ENCODE measurements at regions not wholly inside any gene's neighbourhood (a gene's known extent, or its start where the extent isn't known, plus 50 kb on each side); places are given as distances from the start of the nearest gene placed in this dataset.

DNA sequence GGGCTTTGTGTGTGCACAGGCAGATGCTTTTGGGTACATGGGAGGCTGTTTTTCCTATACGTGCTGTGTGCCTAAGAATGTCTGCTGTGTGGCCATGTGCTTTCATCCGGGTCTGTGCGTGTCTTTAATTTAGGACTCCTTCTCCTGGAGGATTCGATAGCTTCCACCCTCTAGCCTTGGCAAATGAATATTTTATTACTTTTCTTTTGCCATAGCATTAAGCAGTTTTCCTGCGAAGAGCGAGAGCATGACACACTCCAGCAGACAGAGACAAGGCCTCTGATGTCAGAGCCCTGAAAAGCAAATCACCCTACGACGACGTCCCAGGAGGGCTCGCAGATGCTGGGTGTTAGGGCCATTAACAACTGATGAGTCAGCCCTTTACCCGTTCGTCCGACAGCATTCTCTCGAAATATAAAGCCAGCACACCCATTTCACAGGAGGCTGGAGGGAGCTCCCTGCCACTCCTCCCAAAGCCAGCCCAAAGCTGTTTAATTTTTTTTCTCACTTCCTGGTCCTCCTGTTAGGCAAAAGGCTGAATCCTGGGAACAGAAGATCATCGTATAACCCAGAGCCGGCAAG is 311.3 kb upstream of the ZMIZ1 start:
- H3K27ac ChIP-seq (ENCODE audit: low read length) = no peak overlapping the region
- no peak overlapping the region for H3K4me3 ChIP-seq (ENCODE audit: control insufficient read depth in 1 of 2, extremely low read depth in 1 of 2, low read length in 1 of 2)
- ChIA-PET POLR2A (no interaction called here), CTCF (no interaction called here)
- no peak overlapping the region for H3K27ac Mint-ChIP-seq
- H3K36me3 ChIP-seq (ENCODE audit: control insufficient read depth in 2 of 2, extremely low read depth in 1 of 2, insufficient read depth in 1 of 2, low read length in 1 of 2) = no peaks in the 10 kb centered on the region
- DNase-seq (no peak), ATAC-seq (replicated peaks in 1 of 4) (no peak)
- peaks cover 0 to 29% of the 10 kb centered on the region in 2 experiments for H3K27me3 ChIP-seq (replicated peaks in 1 of 2; ENCODE audit: control insufficient read depth in 2 of 2, extremely low read depth in 1 of 2, insufficient read depth in 2 of 2, low read length in 1 of 2)
- 89% methylated on average over 8 of the region's 16 CpGs for WGBS (ENCODE audit: insufficient coverage)
- H3K9me3 ChIP-seq = no peaks in the 10 kb centered on the region
- no peaks in the 10 kb centered on the region for H3K9me3 Mint-ChIP-seq
- H3K36me3 Mint-ChIP-seq = no peaks in the 10 kb centered on the region
- no peaks in the 10 kb centered on the region for H3K4me1 Mint-ChIP-seq
- H3K4me3 Mint-ChIP-seq = no peak overlapping the region
- peaks cover 17 to 24% of the 10 kb centered on the region in 2 donors for H3K27me3 Mint-ChIP-seq
- no peaks in the 10 kb centered on the region for H3K4me1 ChIP-seq (ENCODE audit: control insufficient read depth in 1 of 2, extremely low read depth in 1 of 2, insufficient read depth in 2 of 2, low read length in 2 of 2)

DNA sequence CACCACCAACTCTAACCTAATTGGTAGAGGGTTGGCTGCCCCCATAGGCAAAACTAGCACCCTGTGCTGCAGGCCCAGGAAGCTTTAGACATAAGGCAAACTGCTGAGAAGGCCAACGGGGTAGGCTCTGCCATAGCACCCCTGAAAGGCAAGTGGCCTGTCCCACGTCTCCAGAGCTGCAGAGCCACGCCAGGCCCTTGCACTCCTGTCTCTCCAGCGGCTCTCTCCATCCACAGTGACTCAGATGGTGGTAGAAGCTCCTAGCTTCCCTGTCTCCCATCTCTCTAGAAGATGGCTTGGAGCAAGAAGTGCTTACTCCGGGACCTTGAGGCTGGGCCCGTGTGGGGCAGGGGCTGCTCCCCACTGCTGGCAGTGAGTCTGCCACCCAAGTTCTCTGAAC is 310.6 kb upstream of the ZMIZ1 start:
- Mint-ChIP-seq H3K27me3 (peaks cover 12 to 20% of the 10 kb centered on the region in 2 donors), H3K36me3 (no peaks in the 10 kb centered on the region), H3K27ac (no peak overlapping the region), H3K4me1 (no peaks in the 10 kb centered on the region), H3K4me3 (no peak overlapping the region), H3K9me3 (no peaks in the 10 kb centered on the region)
- ATAC-seq (replicated peaks in 1 of 4) (no peak), DNase-seq (no peak)
- ChIA-PET CTCF (no interaction called here), POLR2A (no interaction called here)
- Histone ChIP-seq H3K36me3 (ENCODE audit: control insufficient read depth in 2 of 2, extremely low read depth in 1 of 2, insufficient read depth in 1 of 2, low read length in 1 of 2) (no peaks in the 10 kb centered on the region), H3K9me3 (no peaks in the 10 kb centered on the region), H3K4me1 (ENCODE audit: control insufficient read depth in 1 of 2, extremely low read depth in 1 of 2, insufficient read depth in 2 of 2, low read length in 2 of 2) (no peaks in the 10 kb centered on the region), H3K27ac (ENCODE audit: low read length) (no peak overlapping the region), H3K27me3 (replicated peaks in 1 of 2; ENCODE audit: control insufficient read depth in 2 of 2, extremely low read depth in 1 of 2, insufficient read depth in 2 of 2, low read length in 1 of 2) (peaks cover 0 to 24% of the 10 kb centered on the region in 2 experiments), H3K4me3 (ENCODE audit: control insufficient read depth in 1 of 2, extremely low read depth in 1 of 2, low read length in 1 of 2) (no peak overlapping the region)
- WGBS (ENCODE audit: insufficient coverage) = 74% methylated on average over 6 of the region's 6 CpGs

GRCh38 chr10:78759456-78760120 is 309.2 kb upstream of the ZMIZ1 start:
- peaks cover 0 to 17% of the 10 kb centered on the region in 2 experiments for H3K27me3 ChIP-seq (replicated peaks in 1 of 2; ENCODE audit: control insufficient read depth in 2 of 2, extremely low read depth in 1 of 2, insufficient read depth in 2 of 2, low read length in 1 of 2)
- POLR2A ChIA-PET = no interaction called here
- H3K4me3 ChIP-seq (ENCODE audit: control insufficient read depth in 1 of 2, extremely low read depth in 1 of 2, low read length in 1 of 2) = no peak overlapping the region
- Mint-ChIP-seq H3K4me3 (no peak overlapping the region), H3K9me3 (no peaks in the 10 kb centered on the region), H3K4me1 (no peaks in the 10 kb centered on the region), H3K27ac (no peak overlapping the region), H3K36me3 (no peaks in the 10 kb centered on the region), H3K27me3 (peaks cover 0 to 11% of the 10 kb centered on the region in 2 donors)
- H3K36me3 ChIP-seq (ENCODE audit: control insufficient read depth in 2 of 2, extremely low read depth in 1 of 2, insufficient read depth in 1 of 2, low read length in 1 of 2) = no peaks in the 10 kb centered on the region
- CTCF ChIA-PET = no interaction called here
- ATAC-seq (replicated peaks in 1 of 4) (no peak), DNase-seq (no peak)
- H3K27ac ChIP-seq (ENCODE audit: low read length) = no peak overlapping the region
- H3K4me1 ChIP-seq (ENCODE audit: control insufficient read depth in 1 of 2, extremely low read depth in 1 of 2, insufficient read depth in 2 of 2, low read length in 2 of 2) = no peaks in the 10 kb centered on the region
- H3K9me3 ChIP-seq = no peaks in the 10 kb centered on the region
- WGBS (ENCODE audit: insufficient coverage) = 78% methylated on average over 3 of the region's 5 CpGs

DNA sequence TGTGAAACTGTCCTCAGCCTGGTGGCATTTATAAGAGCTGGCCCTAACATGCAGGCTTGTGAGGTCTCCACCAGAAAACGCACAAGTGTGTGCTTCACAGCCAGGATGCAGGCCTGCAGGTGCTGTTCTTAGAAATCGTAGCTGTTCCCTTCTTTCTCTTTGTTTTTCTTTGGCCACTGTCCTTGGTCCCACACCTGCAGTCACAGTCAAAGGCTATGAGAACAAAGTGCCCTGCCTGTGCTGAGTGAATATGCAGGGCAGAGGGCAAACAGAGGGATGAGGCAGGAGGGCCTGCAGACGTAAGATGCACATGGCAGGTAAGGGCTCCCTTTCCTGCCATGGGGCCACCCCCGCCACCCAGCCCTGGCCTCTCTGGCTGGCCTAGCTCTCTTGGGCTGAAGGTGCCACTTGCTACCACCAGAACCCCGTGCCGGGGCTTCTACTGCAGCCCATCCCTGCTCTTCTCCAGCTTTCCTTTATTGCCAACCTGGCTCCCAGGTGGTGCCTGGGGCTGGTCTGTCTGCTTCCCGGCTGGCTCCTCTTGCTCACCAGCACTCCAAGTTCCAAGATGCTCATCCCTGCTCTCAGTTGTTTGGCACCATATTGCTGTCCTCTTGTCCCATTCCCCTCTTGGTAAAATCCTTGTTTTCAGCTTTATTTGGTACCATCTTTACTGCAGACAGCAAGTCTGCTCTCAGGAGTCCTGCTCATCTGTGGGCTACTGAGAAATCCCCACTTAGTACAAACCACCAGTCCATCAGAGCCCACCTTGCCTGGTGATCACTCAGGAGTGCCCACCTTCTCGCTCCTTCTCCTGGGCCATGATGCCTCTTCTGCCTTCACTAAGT is 308.1 kb upstream of the ZMIZ1 start:
- no peaks in the 10 kb centered on the region for H3K9me3 ChIP-seq
- H3K4me1 ChIP-seq (ENCODE audit: control insufficient read depth in 1 of 2, extremely low read depth in 1 of 2, insufficient read depth in 2 of 2, low read length in 2 of 2) = no peaks in the 10 kb centered on the region
- WGBS (ENCODE audit: insufficient coverage) = 82% methylated on average over 5 of the region's 8 CpGs
- no peak overlapping the region for H3K27ac ChIP-seq (ENCODE audit: low read length)
- H3K4me1 Mint-ChIP-seq = no peaks in the 10 kb centered on the region
- ATAC-seq (replicated peaks in 1 of 4) (no peak), DNase-seq (no peak)
- H3K27ac Mint-ChIP-seq = no peak overlapping the region
- H3K36me3 Mint-ChIP-seq = no peaks in the 10 kb centered on the region
- ChIA-PET POLR2A (no interaction called here), CTCF (no interaction called here)
- H3K36me3 ChIP-seq (ENCODE audit: control insufficient read depth in 2 of 2, extremely low read depth in 1 of 2, insufficient read depth in 1 of 2, low read length in 1 of 2) = no peaks in the 10 kb centered on the region
- no peak overlapping the region for H3K4me3 ChIP-seq (ENCODE audit: control insufficient read depth in 1 of 2, extremely low read depth in 1 of 2, low read length in 1 of 2)
- no peaks in the 10 kb centered on the region for H3K9me3 Mint-ChIP-seq
- peaks cover 0 to 6% of the 10 kb centered on the region in 2 donors for H3K27me3 Mint-ChIP-seq
- H3K4me3 Mint-ChIP-seq = no peak overlapping the region
- peaks cover 0 to 13% of the 10 kb centered on the region in 2 experiments for H3K27me3 ChIP-seq (replicated peaks in 1 of 2; ENCODE audit: control insufficient read depth in 2 of 2, extremely low read depth in 1 of 2, insufficient read depth in 2 of 2, low read length in 1 of 2)

DNA sequence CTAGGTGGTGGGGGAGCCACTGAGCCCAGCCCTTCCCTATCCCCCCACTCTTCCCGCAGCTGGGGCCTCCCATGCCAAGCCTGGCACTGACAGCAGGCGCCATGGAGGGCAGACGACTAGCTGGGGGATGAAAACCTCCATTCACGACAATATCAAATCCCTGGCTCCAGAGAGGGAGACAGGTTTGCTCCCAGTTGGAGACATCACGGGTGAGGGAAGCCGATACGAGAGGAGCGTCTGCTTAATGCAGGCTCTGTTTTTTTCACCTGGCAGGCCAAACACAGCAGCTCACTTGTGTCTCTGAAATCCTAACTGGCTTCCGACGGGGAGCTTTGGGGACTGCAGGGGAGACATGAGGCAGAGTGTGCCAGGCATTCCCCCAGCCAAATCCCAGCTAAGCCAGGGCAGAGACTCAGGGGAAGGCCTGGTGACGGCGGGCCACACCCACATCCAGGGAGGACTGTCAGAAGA is 307.4 kb upstream of the ZMIZ1 start:
- H3K4me1 ChIP-seq (ENCODE audit: control insufficient read depth in 1 of 2, extremely low read depth in 1 of 2, insufficient read depth in 2 of 2, low read length in 2 of 2) = no peaks in the 10 kb centered on the region
- no peaks in the 10 kb centered on the region for H3K9me3 ChIP-seq
- 91% methylated on average over 10 of the region's 12 CpGs for WGBS (ENCODE audit: insufficient coverage)
- Mint-ChIP-seq H3K9me3 (no peaks in the 10 kb centered on the region), H3K4me1 (no peaks in the 10 kb centered on the region), H3K27ac (no peak overlapping the region), H3K4me3 (no peak overlapping the region), H3K27me3 (peaks cover 0 to 3% of the 10 kb centered on the region in 2 donors), H3K36me3 (no peaks in the 10 kb centered on the region)
- no peaks in the 10 kb centered on the region for H3K36me3 ChIP-seq (ENCODE audit: control insufficient read depth in 2 of 2, extremely low read depth in 1 of 2, insufficient read depth in 1 of 2, low read length in 1 of 2)
- peaks cover 0 to 13% of the 10 kb centered on the region in 2 experiments for H3K27me3 ChIP-seq (replicated peaks in 1 of 2; ENCODE audit: control insufficient read depth in 2 of 2, extremely low read depth in 1 of 2, insufficient read depth in 2 of 2, low read length in 1 of 2)
- H3K27ac ChIP-seq (ENCODE audit: low read length) = no peak overlapping the region
- no peak for ATAC-seq (replicated peaks in 1 of 4)
- ChIA-PET CTCF (no interaction called here), POLR2A (no interaction called here)
- no peak overlapping the region for H3K4me3 ChIP-seq (ENCODE audit: control insufficient read depth in 1 of 2, extremely low read depth in 1 of 2, low read length in 1 of 2)
- DNase-seq = no peak

DNA sequence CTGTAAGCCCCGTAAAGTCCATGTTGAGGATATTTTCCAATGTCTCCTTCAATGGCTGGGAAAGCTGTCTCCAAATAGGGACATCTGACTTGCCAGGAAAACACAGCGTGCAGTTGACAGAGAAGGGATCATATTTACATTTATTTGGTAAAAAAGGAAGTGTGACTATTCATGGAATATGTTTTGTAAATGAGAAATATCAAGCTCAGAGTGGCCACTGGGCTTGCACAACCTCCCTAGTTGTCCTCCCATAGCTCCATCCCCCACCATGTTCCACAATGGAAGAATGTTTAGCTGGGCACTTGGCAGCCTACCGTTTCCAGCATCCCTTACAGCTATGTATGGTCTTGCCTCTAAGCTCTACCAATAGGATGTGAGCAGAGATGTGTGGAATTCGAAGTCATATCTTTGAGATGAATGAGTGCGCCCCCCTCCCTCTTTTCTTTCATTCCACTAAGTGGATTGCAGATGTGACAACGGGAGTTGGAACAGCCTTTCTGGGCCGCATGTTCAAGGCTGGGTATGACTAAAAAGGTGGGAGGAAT is 306.6 kb upstream of the ZMIZ1 start:
- WGBS (ENCODE audit: insufficient coverage) = 100% methylated on average over 1 of the region's 7 CpGs
- Histone ChIP-seq H3K4me3 (ENCODE audit: control insufficient read depth in 1 of 2, extremely low read depth in 1 of 2, low read length in 1 of 2) (no peak overlapping the region), H3K9me3 (no peaks in the 10 kb centered on the region), H3K36me3 (ENCODE audit: control insufficient read depth in 2 of 2, extremely low read depth in 1 of 2, insufficient read depth in 1 of 2, low read length in 1 of 2) (no peaks in the 10 kb centered on the region), H3K4me1 (ENCODE audit: control insufficient read depth in 1 of 2, extremely low read depth in 1 of 2, insufficient read depth in 2 of 2, low read length in 2 of 2) (no peaks in the 10 kb centered on the region), H3K27me3 (replicated peaks in 1 of 2; ENCODE audit: control insufficient read depth in 2 of 2, extremely low read depth in 1 of 2, insufficient read depth in 2 of 2, low read length in 1 of 2) (peaks cover 0 to 10% of the 10 kb centered on the region in 2 experiments), H3K27ac (ENCODE audit: low read length) (no peak overlapping the region)
- Mint-ChIP-seq H3K9me3 (no peaks in the 10 kb centered on the region), H3K4me1 (no peaks in the 10 kb centered on the region), H3K36me3 (no peaks in the 10 kb centered on the region), H3K4me3 (no peak overlapping the region), H3K27ac (no peak overlapping the region), H3K27me3 (no peaks in the 10 kb centered on the region)
- ChIA-PET POLR2A (interaction anchor here in 1 of 2 donors (0.6 kb wide), 1 partner anchor 47 kb away, joined by 3 read pairs; no protein-coding TSS in a partner anchor), CTCF (no interaction called here)
- ATAC-seq (replicated peaks in 1 of 4) (no peak), DNase-seq (no peak)

Data from T-cell (primary cell).